Posterior cingulate gyrus (tissue), 11 donors: ENCODE measurements at regions not wholly inside any gene's neighbourhood (a gene's known extent, or its start where the extent isn't known, plus 50 kb on each side); places are given as distances from the start of the nearest gene placed in this dataset.

ENCODE experiments used
- DNase-seq, 10 donors: peaks; one replicate each; pipeline versions ENCODE4 v3.0.0 to v3.0.0-alpha.2; 2020 to 2021; ENCODE audit warnings: mixed read lengths in 3 of 10
- intact Hi-C: fragments of 100-400 bp; cut with DNase I; formaldehyde crosslinking; loops from one replicate; pipeline ENCODE4 v1.15.1; 2023

DNA sequence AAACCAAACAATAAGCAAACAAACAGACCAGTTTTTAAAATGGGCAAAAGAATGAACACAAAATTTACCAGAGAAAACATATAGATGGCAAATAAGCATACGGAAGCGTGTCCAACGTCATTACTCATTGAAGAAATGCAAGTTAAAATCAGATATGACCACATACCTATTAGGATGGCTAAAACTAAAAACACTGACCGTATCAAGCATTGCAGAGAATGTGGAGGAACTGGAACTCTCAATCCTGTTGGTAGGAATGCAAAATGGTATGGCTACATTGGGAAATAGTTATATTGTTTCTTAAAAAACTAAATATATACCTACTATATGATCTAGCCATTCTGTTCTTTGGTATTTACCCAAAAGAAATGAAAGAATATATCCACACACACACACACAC is 129.4 kb upstream of the ACO1 start:
- no peak for DNase-seq
- intact Hi-C loops = no loop called here

DNA sequence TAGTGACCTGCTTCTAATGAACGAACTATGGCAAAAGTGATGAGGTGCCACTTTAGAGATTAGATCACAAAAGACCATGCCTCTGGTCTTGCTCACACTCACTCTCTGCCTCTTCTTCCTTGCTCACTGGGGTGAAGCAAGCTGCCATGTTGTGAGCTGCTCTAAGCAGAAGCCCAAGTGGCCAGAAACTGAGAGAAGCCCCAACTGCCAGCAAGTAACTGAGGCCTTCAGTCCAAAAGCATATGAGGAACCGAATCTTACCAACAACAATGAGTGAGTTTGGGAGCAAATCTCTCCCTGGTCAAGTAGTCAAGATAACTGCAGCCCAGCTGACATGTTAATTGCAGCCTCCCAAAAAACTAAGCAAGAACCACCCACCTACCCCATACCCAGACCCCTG is 126.0 kb upstream of the ACO1 start:
- DNase-seq = no peak
- intact Hi-C loops = no loop called here

DNA sequence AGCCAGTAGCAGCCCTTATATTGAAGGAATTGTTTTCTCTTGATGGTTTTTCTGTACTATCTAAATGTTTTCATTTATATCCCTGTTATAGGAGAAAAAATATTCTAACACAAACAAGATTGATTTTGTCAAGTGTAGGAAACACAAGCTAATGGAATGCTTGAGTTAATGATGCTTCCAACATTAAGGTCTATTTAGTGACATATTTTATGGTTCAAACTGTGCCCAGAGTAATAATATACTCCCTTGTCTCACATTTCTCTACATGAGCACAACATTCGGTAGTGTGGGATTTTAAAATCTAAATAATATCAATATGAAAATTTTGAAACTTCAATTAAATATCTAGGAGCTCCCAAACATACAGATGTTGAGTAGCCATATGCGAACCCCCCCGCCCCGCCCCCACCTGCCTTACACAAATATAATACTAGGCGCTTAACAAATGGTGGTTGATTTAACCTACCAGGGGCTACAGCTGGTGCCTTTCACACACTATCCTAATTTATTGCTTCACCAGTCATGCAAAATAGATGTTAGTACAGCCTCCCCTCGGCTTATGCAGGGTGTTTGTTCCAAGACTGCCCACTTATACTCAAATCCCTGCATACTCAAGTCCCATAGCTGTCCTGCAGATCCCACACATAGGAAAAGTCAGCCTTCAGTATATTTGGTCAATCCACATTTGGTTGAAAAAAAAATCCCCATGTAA is 124.1 kb upstream of the ACO1 start:
- intact Hi-C loops = loop anchor here (10.0 kb wide), 1 partner anchor 64 kb away; no protein-coding TSS in a partner anchor
- DNase-seq = no peak

DNA sequence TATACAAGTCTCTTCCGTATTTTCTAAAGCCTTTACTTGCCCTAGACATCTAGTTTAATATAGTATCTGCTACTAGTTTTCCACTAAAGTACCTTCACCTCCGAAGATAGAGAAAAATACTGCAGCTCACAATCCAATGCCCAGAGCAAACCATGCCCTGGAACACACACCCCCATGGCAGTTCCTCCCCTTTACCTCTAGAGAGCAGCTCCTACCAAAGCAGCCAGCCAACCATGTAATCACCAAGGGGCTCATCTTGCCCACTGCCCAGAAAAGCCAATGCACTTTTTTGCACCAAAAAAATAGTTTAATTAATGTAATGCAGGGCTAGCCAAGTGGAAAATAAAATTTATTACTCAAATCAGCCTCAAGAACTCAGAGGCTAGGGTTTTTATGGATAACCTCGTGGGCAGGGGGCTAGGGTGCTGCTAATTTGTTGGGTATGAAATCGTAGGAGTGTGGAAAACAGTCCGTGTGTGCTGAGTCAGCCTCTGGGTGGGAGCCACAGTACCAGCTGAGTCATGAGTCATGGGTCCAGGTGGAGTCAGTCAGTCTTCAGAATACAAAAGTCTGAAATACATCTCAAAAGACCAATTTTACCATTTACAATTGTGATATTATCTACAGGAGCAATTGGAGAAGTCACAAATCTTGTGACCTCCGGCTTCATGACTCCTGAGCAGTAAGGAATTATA is 120.1 kb upstream of the ACO1 start:
- no peak for DNase-seq
- intact Hi-C loops = loop anchor here (10.0 kb wide), 1 partner anchor 60 kb away; no protein-coding TSS in a partner anchor

GRCh38 chr9:32265037-32265436 is 119.4 kb upstream of the ACO1 start:
- intact Hi-C loops = loop anchor here (10.0 kb wide), 1 partner anchor 60 kb away; no protein-coding TSS in a partner anchor
- DNase-seq = no peak

DNA sequence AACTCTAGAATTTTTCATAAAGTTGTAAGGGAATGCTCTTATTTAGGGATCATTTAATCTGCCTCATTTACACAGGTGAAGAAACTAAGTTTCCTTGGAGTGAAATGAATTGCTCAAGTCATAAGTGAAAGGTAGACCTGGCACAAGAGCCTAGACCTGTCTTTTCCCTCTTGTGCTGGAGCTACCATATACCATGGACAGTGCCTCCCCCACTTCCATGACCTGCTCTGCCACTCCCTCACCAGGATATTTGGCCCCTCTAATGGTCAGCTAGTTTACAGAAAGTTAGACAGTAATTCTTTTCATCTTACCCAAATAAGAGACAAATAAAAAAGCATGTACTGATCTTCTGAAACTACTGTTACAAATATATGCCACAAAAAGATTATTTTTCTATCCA is 105.5 kb upstream of the ACO1 start:
- intact Hi-C loops = no loop called here
- DNase-seq = no peak

GRCh38 chr9:32289756-32290155 is 94.7 kb upstream of the ACO1 start:
- DNase-seq = no peak
- intact Hi-C loops = no loop called here

DNA sequence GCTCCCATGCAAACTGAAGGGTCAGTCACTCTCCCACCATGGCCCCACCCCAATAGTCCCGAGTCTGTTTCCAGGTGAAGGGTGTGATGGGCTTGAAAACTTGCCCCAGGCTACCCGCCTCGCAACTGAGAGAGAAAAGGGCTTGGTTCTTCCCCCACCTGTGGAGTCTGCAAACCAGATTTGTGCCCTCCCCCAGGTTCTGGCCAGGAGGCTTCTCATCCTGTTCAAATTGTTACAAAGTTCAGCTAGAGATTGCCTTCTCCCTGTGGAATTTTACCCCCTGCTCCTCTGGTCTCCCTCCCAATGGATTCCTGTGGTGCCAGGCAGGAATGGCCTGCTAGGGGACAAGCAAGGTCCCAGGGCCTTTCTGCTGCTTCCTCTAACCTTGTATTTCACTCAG is 93.1 kb upstream of the ACO1 start:
- intact Hi-C loops = no loop called here

GRCh38 chr9:32292611-32293010 is 91.8 kb upstream of the ACO1 start:
- no peak for DNase-seq
- intact Hi-C loops = no loop called here

More for the DNA sequence above, 93.1 kb upstream of the ACO1 start:
- peak in 2 of 10 donors; percentile 44 to 72 for DNase-seq

DNA sequence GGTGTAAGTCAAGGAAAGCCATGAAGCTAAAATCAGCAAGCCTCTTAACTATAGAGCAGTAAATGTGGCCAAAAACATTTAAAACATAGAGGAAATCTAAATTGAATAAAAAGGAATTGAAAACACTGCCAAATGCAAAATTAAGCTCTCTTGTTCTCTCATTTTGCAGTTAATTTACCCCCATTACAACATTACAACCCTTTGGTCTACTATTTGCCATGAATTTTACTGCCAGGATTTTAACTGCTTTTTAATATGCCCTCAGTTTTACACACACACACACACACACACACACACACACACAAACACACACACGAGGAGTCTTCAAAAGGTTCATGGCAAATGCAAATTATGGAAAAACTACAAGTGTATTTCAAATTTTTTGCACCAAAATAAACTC is 91.4 kb upstream of the ACO1 start:
- DNase-seq = no peak
- intact Hi-C loops = no loop called here

DNA sequence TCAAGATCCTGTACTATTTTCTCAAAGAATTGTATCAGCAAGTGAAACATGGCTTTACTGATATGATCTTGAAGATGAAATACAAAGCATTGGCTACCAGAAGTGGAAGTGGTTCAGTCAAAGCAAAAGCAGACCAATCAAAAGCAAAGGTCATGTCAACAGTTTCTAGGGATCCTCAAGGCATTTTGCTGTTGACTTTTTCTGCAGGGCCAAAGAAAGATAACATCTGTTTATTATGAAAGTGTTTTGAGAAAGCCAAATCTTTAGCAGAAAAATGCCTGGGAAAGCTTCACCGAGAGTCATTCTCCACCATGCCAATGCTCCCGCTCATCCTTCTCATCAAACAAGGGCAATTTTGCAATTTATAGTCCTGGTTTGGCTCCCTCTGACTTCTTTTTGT is 90.3 kb upstream of the ACO1 start:
- intact Hi-C loops = no loop called here

DNA sequence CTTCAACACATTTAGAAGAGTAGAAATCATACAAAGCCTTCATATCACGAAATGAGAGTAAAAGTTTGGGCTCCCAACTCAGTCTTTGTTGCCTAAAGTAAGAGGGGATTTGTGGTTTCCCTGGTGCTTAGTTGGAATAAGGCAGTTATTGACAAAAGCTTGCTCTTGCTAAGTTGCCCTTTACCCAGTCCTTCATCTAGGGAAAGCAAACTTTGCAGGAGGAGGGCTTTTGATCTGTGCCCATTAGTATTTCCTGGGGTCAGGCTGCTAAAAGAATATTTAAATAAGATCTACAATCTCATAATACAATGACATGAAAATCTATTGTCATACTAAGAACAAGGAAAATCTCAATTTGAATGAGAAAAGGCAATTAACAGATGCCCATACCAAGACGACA is 84.1 kb upstream of the ACO1 start:
- intact Hi-C loops = no loop called here
- no peak for DNase-seq

More for the DNA sequence above, 90.3 kb upstream of the ACO1 start:
- DNase-seq = no peak

DNA sequence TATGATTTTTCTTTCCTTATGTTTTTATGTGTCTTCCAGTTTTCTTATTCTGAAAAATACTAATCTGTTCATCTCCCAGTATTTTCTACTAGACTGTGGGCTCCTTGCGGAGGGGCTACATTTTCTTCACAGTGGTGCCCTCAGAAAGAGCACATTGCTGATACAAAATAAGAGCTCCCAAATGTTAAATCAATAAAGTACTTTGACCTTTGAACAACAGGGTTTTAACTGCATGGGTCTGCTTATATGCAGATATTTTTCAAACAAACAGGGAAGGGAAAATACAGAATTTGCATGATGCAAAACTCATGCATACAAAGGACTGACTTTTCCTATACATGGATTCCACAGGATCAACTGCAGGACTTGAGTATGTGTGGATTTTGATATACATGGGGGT is 79.9 kb upstream of the ACO1 start:
- no peak for DNase-seq
- intact Hi-C loops = no loop called here

GRCh38 chr9:32306006-32306405 is 78.4 kb upstream of the ACO1 start:
- intact Hi-C loops = no loop called here
- DNase-seq = no peak

GRCh38 chr9:32319312-32319929 is 65.0 kb upstream of the ACO1 start:
- intact Hi-C loops = no loop called here
- DNase-seq = no peak

DNA sequence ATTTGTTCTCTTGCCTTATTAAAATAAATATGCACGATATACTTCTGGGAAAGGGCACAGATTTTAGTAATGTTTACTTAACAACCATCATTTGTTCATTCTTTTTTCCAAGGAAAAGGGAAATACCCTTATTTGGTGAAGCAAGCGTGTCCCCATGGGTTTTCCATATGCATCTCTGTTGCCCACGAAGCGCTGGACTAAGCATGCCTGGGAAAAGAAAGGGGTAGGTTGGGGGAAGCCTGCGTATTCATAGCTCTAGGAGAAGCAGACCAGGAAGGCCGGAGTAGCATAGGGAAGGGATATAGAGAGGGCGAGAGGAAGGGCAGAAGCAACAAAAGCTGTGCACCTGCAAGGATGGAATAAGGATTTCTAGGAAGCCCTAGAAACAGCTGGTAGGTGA is 61.8 kb upstream of the ACO1 start:
- intact Hi-C loops = loop anchor here (10.0 kb wide), 1 partner anchor 58 kb away; no protein-coding TSS in a partner anchor
- no peak for DNase-seq

- no peak for DNase-seq
- intact Hi-C loops = loop anchor here (10.0 kb wide), 1 partner anchor 61 kb away; no protein-coding TSS in a partner anchor
These were observed 58.3 kb upstream of the ACO1 start for GRCh38 chr9:32326146-32326545.

GRCh38 chr9:32331240-32331639 is 53.2 kb upstream of the ACO1 start:
- DNase-seq = no peak
- intact Hi-C loops = no loop called here

- DNase-seq = no peak
- intact Hi-C loops = no loop called here
These were observed 50.3 kb upstream of the ACO1 start for GRCh38 chr9:32334112-32334511.
